Panc1 (cell line): ENCODE measurements at regions not wholly inside any gene's neighbourhood (a gene's known extent, or its start where the extent isn't known, plus 50 kb on each side); places are given as distances from the start of the nearest gene placed in this dataset.

Source experiments
- CTCF ChIP-seq: fragments of 450-650 bp; IDR thresholded peaks from 2 replicates; pipeline ENCODE4 v1.5.1; 2017; ENCODE audit warnings: mild to moderate bottlenecking
- POLR2AphosphoS5 ChIP-seq: IDR thresholded peaks from 2 replicates; pipeline ENCODE4 v1.6.1; 2012; ENCODE audit warnings: mild to moderate bottlenecking, low read depth, low read length, moderate library complexity

- TF ChIP-seq POLR2AphosphoS5 (no peak), CTCF (no peak)
Measured at GRCh38 chr7:69162326-69162725, 435.9 kb upstream of the AUTS2 start.
